HEK293 (cell line): ENCODE measurements at regions not wholly inside any gene's neighbourhood (a gene's known extent, or its start where the extent isn't known, plus 50 kb on each side); places are given as distances from the start of the nearest gene placed in this dataset.

Experiments
- CTCF ChIA-PET: fragments of 350-600 bp; formaldehyde crosslinking; extraction: SDS; loops from one replicate; lab custom pipeline; 2021; ENCODE audit warnings: antibody characterized with exemption; lab: Yijun Ruan, JAX
- POLR2A ChIA-PET: fragments of 300-600 bp; formaldehyde crosslinking; extraction: SDS; loops from one replicate; lab custom pipeline; 2020; ENCODE audit warnings: antibody characterized with exemption, inconsistent platforms; lab: Yijun Ruan, JAX
- H3K27ac ChIP-seq: fragments of 200-500 bp; sonication (Bioruptor generic); 2 replicates; pipeline ENCODE4 v1.5.1; 2014; ENCODE audit warnings: low read depth, low read length, control low read depth, inconsistent platforms; ENCODE audit errors: extremely low read depth
- H3K36me3 ChIP-seq, 2 experiments: fragments of 200-500 bp in 1 of 2; sonication (Bioruptor generic) in 1 of 2; 1 replicate in 1 of 2; 2 replicates in 1 of 2; pipeline ENCODE4 v1.5.1; 2014 to 2017; ENCODE audit warnings: inconsistent platforms in 2 of 2, low read length in 2 of 2; ENCODE audit not compliant: control insufficient read depth in 2 of 2, insufficient read depth in 1 of 2
- H3K4me1 ChIP-seq: fragments of 200-500 bp; sonication (Bioruptor generic); 2 replicates; pipeline ENCODE4 v1.5.1; 2014; ENCODE audit warnings: mild to moderate bottlenecking, low read length, inconsistent platforms; ENCODE audit not compliant: control insufficient read depth, insufficient read depth
- H3K4me3 ChIP-seq: 2 replicates; pipeline ENCODE4 v1.5.1; 2011; ENCODE audit warnings: low read depth, mild to moderate bottlenecking, control low read depth, low read length, moderate library complexity
- H3K9me3 ChIP-seq: fragments of 200-500 bp; sonication (Bioruptor generic); 2 replicates; pipeline ENCODE4 v1.5.1; 2014; ENCODE audit warnings: low read depth, low read length, inconsistent platforms; ENCODE audit not compliant: control insufficient read depth, insufficient read depth
- KLF17 ChIP-seq: fragments of 450-650 bp; formaldehyde crosslinking; IDR thresholded peaks from 2 replicates; pipeline ENCODE4 v1.5.1; 2016; ENCODE audit warnings: missing biosample characterization, missing genetic modification characterization
- OVOL3 ChIP-seq: fragments of 450-650 bp; formaldehyde crosslinking; IDR thresholded peaks from 2 replicates; pipeline ENCODE4 v1.5.1; 2016; ENCODE audit warnings: missing biosample characterization, missing genetic modification characterization
- SP7 ChIP-seq: fragments of 450-650 bp; formaldehyde crosslinking; IDR thresholded peaks from 2 replicates; pipeline ENCODE4 v1.5.1; 2016; ENCODE audit warnings: missing biosample characterization, missing genetic modification characterization
- TCF7L2 ChIP-seq: IDR thresholded peaks from 2 replicates; pipeline ENCODE4 v1.6.1; 2011; ENCODE audit warnings: low read depth, mild to moderate bottlenecking, inconsistent platforms, low read length, moderate library complexity, borderline replicate concordance
- ZBTB7A ChIP-seq: fragments of 450-650 bp; formaldehyde crosslinking; IDR thresholded peaks from 2 replicates; pipeline ENCODE4 v1.5.1; 2016; ENCODE audit warnings: low read depth, missing biosample characterization, missing genetic modification characterization
- ZBTB8A ChIP-seq: fragments of 450-650 bp; formaldehyde crosslinking; IDR thresholded peaks from 2 replicates; pipeline ENCODE4 v1.5.1; 2016; ENCODE audit warnings: missing biosample characterization, missing genetic modification characterization
- ZFP3 ChIP-seq: fragments of 450-650 bp; formaldehyde crosslinking; IDR thresholded peaks from 2 replicates; pipeline ENCODE4 v1.5.1; 2016; ENCODE audit warnings: low read depth, missing biosample characterization, missing genetic modification characterization
- ZNF114 ChIP-seq: fragments of 450-650 bp; formaldehyde crosslinking; IDR thresholded peaks from 2 replicates; pipeline ENCODE4 v1.5.0; 2017; ENCODE audit warnings: missing biosample characterization, missing genetic modification characterization
- ZNF169 ChIP-seq: fragments of 450-650 bp; formaldehyde crosslinking; IDR thresholded peaks from 2 replicates; pipeline ENCODE4 v1.5.1; 2016; ENCODE audit warnings: missing biosample characterization, missing genetic modification characterization
- ZNF18 ChIP-seq: fragments of 450-650 bp; formaldehyde crosslinking; IDR thresholded peaks from 2 replicates; pipeline ENCODE4 v1.5.1; 2016; ENCODE audit warnings: missing biosample characterization, missing genetic modification characterization
- ZNF184 ChIP-seq: fragments of 450-650 bp; IDR thresholded peaks from 2 replicates; pipeline ENCODE4 v1.5.1; 2018; ENCODE audit warnings: missing biosample characterization, mild to moderate bottlenecking, missing genetic modification characterization
- ZNF239 ChIP-seq: fragments of 450-650 bp; formaldehyde crosslinking; IDR thresholded peaks from 2 replicates; pipeline ENCODE4 v1.5.1; 2016; ENCODE audit warnings: missing biosample characterization, missing genetic modification characterization
- ZNF324 ChIP-seq: fragments of 450-650 bp; formaldehyde crosslinking; IDR thresholded peaks from 2 replicates; pipeline ENCODE4 v1.5.1; 2016; ENCODE audit warnings: missing biosample characterization, missing genetic modification characterization
- ZNF416 ChIP-seq: fragments of 450-650 bp; formaldehyde crosslinking; IDR thresholded peaks from 2 replicates; pipeline ENCODE4 v1.5.1; 2016; ENCODE audit warnings: missing biosample characterization, missing genetic modification characterization
- ZNF433 ChIP-seq: fragments of 450-650 bp; formaldehyde crosslinking; IDR thresholded peaks from 2 replicates; pipeline ENCODE4 v1.5.1; 2016; ENCODE audit warnings: missing biosample characterization, missing genetic modification characterization, low read depth
- ZNF530 ChIP-seq: fragments of 450-650 bp; formaldehyde crosslinking; IDR thresholded peaks from 2 replicates; pipeline ENCODE4 v1.5.1; 2016; ENCODE audit warnings: low read depth, missing biosample characterization, missing genetic modification characterization
- ZNF544 ChIP-seq: fragments of 450-650 bp; formaldehyde crosslinking; IDR thresholded peaks from 2 replicates; pipeline ENCODE4 v1.5.0; 2017; ENCODE audit warnings: missing biosample characterization, missing genetic modification characterization
- ZNF654 ChIP-seq: fragments of 450-650 bp; formaldehyde crosslinking; IDR thresholded peaks from 2 replicates; pipeline ENCODE4 v1.5.1; 2016; ENCODE audit warnings: low read depth, missing biosample characterization, missing genetic modification characterization
- ZNF670 ChIP-seq: fragments of 450-650 bp; formaldehyde crosslinking; IDR thresholded peaks from 2 replicates; pipeline ENCODE4 v1.5.1; 2016; ENCODE audit warnings: missing biosample characterization, missing genetic modification characterization, low read depth
- ZNF76 ChIP-seq: fragments of 450-650 bp; formaldehyde crosslinking; IDR thresholded peaks from 2 replicates; pipeline ENCODE4; 2016; ENCODE audit warnings: low read depth, missing biosample characterization, missing genetic modification characterization, borderline replicate concordance
- ZSCAN5A ChIP-seq: fragments of 450-650 bp; formaldehyde crosslinking; IDR thresholded peaks from 2 replicates; pipeline ENCODE4 v1.5.1; 2016; ENCODE audit warnings: missing biosample characterization, missing genetic modification characterization
- TF ChIP-seq, protein P1 (sequence below): fragments of 450-650 bp; formaldehyde crosslinking; IDR thresholded peaks from 2 replicates; pipeline ENCODE4 v1.5.1; 2016; ENCODE audit warnings: missing biosample characterization, missing genetic modification characterization

DNA sequence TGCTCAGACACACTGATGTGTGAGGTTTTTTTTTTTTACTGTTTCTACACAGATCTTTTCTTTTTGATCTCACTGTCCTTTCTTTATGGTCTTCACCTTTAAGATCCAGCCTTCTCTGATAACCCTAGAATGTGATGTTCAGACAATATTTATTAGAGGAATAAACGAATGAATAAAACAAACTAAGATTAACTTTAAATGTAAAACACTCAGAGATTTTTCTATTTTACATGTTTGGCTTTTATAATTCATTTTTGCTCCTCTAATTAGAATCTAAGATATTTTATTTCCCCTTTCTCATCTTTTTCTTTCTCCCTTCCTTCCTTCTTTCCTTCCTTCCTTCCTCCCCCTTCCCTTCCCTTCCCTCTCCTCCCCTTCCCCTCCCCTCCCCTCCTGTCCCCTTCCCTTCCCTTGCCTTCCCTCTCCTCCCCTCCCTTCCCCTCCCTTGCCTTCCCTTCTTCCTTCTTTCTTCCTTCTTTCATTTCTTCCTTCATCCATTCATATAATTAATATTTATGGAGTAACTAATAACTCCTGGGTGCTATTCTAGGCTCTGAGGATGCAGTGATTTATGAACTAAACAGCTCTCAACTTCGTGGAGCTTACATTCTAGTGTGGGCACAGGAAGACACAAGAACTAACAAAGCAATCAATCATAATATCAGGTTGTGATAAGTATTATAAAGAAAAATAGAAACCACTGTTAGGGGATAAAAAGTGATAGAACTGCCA, 133.5 kb upstream of the TSHZ2 start (continued):
- TF ChIP-seq, protein P1, sequence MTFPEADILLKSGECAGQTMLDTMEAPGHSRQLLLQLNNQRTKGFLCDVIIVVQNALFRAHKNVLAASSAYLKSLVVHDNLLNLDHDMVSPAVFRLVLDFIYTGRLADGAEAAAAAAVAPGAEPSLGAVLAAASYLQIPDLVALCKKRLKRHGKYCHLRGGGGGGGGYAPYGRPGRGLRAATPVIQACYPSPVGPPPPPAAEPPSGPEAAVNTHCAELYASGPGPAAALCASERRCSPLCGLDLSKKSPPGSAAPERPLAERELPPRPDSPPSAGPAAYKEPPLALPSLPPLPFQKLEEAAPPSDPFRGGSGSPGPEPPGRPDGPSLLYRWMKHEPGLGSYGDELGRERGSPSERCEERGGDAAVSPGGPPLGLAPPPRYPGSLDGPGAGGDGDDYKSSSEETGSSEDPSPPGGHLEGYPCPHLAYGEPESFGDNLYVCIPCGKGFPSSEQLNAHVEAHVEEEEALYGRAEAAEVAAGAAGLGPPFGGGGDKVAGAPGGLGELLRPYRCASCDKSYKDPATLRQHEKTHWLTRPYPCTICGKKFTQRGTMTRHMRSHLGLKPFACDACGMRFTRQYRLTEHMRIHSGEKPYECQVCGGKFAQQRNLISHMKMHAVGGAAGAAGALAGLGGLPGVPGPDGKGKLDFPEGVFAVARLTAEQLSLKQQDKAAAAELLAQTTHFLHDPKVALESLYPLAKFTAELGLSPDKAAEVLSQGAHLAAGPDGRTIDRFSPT (tag by site-specific recombination), result no peak

- Histone ChIP-seq H3K4me3 (no peak overlapping the region), H3K4me1 (no peaks in the 10 kb centered on the region), H3K27ac (no peak overlapping the region), H3K36me3 (no peaks in the 10 kb centered on the region), H3K9me3 (no peaks in the 10 kb centered on the region)
- POLR2A ChIA-PET, result no interaction called here
- CTCF ChIA-PET, result interaction anchor here (0.5 to 0.7 kb wide), 2 partner anchors 14 to 338 kb away, joined by 4 to 6 read pairs; no protein-coding TSS in a partner anchor
- TF ChIP-seq ZNF530 (tag by site-specific recombination) (no peak), ZNF416 (tag by site-specific recombination) (no peak), ZFP3 (tag by site-specific recombination) (no peak), ZSCAN5A (tag by site-specific recombination) (no peak), ZNF184 (no peak), ZNF670 (no peak), SP7 (tag by site-specific recombination) (no peak), ZNF654 (tag by site-specific recombination) (no peak), ZBTB8A (tag by site-specific recombination) (no peak), ZNF169 (tag by site-specific recombination) (no peak), ZNF18 (no peak), ZNF76 (no peak), ZNF239 (tag by site-specific recombination) (no peak), TCF7L2 (no peak), KLF17 (tag by site-specific recombination) (no peak)
Observed at GRCh38 chr20:52837378-52837777, 134.8 kb upstream of the TSHZ2 start.

DNA sequence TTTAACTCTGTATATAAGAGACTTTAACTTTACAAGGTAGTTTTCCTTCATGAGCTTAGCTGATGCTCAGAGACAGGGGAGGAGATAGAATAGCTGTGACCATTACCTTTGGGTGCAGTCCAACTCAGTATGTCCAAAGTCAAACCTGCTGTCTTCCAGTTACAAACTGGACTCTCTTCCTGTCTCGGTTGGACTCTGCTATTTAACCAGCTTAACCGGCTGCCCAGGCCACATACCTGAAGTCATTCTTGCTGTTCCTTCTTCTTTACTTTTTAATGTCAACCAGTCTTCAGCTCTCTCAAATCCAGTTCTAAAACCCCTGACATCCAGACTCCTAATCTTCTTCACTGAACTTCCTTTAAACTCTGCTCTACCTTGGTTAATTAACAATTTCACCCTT, 138.3 kb upstream of the TSHZ2 start:
- no peak overlapping the region for H3K4me3 ChIP-seq
- H3K9me3 ChIP-seq, result no peaks in the 10 kb centered on the region
- POLR2A ChIA-PET, result no interaction called here
- H3K27ac ChIP-seq, result no peak overlapping the region
- no peak for TF ChIP-seq ZNF324 (tag by site-specific recombination)
- TF ChIP-seq ZNF544 (tag by site-specific recombination), result no peak
- TF ChIP-seq ZBTB8A (tag by site-specific recombination), result no peak
- TF ChIP-seq ZNF530 (tag by site-specific recombination), result no peak
- no peak for TF ChIP-seq ZNF433 (tag by site-specific recombination)
- no peak for TF ChIP-seq OVOL3 (tag by site-specific recombination)
- no peak for TF ChIP-seq ZNF114
- no peak for TF ChIP-seq ZBTB7A (tag by site-specific recombination)
- CTCF ChIA-PET, result no interaction called here
- no peaks in the 10 kb centered on the region for H3K36me3 ChIP-seq
- no peaks in the 10 kb centered on the region for H3K4me1 ChIP-seq
